ENCODE measurements at regions not wholly inside any gene's neighbourhood (a gene's known extent, or its start where the extent isn't known, plus 50 kb on each side); places are given as distances from the start of the nearest gene placed in this dataset.

DNA sequence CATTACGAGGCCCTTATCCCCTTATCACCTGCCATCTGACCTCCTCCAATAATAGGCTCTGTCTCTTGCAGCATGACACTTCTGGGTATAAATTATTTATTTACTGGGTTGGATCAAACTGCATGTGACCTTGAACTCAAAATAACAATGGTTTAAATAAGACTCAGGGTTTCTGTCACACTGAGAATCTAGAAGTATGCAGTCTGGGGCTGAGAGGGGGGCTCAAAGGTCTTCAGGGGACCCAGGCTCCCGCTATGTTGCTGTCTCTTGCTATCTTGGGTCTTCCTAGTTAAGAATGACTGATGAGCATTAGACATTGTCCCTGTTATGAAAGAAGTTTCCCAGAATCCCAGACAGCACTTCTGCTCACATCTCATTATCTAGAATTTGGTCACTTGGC, 133.5 kb downstream of the URB2 start:
- no peak for DNase-seq (ENCODE audit: extremely low spot score, insufficient read length, low read depth)

GRCh38 chr1:229760478-229760996, 134.5 kb downstream of the URB2 start:
- FAIRE-seq: no peak
- no peak for DNase-seq (ENCODE audit: extremely low spot score, insufficient read length, low read depth)

More for the DNA sequence above, 133.5 kb downstream of the URB2 start:
- no peak for FAIRE-seq

- DNase-seq (ENCODE audit: extremely low spot score, insufficient read length, low read depth): no peak
- no peak for FAIRE-seq
Measured at GRCh38 chr1:229762891-229763290, 136.8 kb downstream of the URB2 start.

- FAIRE-seq: no peak
- no peak for DNase-seq (ENCODE audit: extremely low spot score, insufficient read length, low read depth)
Measured at GRCh38 chr1:229768232-229768631, 142.2 kb downstream of the URB2 start.

DNA sequence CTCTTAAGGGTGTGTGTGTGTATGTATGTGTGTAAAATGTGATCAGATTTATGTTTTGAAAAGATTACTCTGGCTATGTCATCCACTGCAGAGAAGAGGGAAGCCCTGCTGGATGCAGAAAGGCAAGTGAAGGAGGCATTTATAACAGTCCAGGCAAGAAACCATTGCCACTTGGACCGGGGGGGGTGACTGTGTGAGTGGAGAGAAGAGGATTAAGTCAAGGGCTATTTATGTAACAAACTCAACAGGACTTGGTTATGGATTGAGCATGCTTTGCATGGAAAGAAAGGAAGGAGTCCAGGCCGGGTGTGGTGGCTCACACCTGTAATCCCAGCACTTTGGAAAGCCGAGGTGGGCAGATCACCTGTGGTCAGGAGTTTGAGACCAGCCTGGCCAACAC, 143.0 kb downstream of the URB2 start:
- no peak for FAIRE-seq
- no peak for DNase-seq (ENCODE audit: extremely low spot score, insufficient read length, low read depth)

DNA sequence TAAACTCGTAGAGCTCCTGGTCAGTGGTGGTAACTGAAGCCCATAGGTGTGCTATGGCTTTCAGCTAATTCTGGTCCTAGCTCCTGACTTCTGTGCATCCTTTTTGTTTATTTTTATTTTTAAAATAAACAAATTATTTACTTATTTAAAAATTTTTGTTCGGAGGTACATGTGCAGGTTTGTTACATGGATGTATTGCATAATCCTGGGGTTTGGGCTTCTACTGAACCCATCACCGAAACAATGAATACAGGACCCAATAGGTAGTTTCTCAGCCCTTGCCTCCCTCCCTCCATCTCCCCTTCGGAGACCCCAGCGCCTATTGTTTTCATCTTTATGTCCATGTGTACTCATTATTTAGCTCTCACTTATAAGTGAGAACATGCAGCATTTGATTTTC, 143.8 kb downstream of the URB2 start:
- FAIRE-seq (no peak), DNase-seq (ENCODE audit: extremely low spot score, insufficient read length, low read depth) (no peak)

DNA sequence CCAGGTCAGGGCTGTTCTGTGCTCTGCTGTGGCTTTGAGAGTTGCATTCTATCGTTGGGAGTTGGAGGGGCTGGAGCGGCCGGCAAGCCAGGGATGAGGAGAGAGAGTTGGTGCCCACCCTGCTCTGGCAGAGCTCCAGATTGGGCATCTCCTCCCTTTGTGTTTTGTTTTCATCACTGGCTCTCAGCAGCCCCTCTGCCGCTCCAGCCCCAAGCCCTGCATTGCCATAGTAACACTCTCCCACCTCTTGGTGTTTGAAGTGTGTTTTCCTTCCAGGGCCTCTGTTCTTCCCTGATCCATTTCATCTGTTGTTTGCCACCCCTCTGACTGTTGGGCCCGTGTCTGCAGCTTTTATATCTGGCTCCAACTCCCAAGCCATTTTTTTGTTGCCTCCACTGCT, 152.7 kb downstream of the URB2 start:
- DNase-seq (ENCODE audit: extremely low spot score, insufficient read length, low read depth) (no peak), FAIRE-seq (no peak)

- no peak for FAIRE-seq
- no peak for DNase-seq (ENCODE audit: extremely low spot score, insufficient read length, low read depth)
Measured at GRCh38 chr1:229781453-229781852, 155.4 kb downstream of the URB2 start.

GRCh38 chr1:229782469-229782868, 156.4 kb downstream of the URB2 start:
- DNase-seq (ENCODE audit: extremely low spot score, insufficient read length, low read depth) (no peak), FAIRE-seq (no peak)

GRCh38 chr1:229784834-229785233, 158.8 kb downstream of the URB2 start:
- FAIRE-seq (no peak), DNase-seq (ENCODE audit: extremely low spot score, insufficient read length, low read depth) (no peak)

DNA sequence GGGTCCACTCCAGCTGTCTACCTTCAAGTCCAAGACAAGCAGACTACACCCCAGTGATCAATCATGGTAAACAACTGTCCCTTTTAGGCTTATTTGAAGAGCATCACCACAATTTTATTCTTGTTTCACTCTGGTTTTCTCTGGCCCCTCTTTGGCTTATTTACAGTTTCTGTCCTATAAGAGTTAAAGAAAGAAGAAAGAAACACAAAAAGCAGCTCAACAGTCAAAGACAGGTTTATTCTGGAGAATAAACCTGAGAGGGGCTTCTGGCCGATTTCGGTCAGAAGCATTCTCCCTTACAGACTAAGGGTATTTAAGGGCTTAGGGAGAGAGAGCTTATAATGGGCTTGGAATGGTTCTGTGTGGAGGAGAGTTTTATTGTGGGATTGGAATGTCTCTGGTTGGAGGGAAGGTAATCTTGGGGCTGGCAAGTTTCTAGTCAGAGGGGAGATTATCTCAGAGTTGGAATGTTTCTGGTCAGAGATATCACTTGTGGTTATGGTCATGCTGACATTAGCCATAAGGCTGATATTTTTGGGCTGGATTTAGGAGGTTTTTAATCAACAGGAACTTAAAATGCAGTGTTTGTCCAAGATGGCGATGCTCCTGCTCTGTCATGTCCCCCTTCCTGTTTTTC, 161.0 kb downstream of the URB2 start:
- DNase-seq (ENCODE audit: extremely low spot score, insufficient read length, low read depth) (no peak), FAIRE-seq (no peak)

DNA sequence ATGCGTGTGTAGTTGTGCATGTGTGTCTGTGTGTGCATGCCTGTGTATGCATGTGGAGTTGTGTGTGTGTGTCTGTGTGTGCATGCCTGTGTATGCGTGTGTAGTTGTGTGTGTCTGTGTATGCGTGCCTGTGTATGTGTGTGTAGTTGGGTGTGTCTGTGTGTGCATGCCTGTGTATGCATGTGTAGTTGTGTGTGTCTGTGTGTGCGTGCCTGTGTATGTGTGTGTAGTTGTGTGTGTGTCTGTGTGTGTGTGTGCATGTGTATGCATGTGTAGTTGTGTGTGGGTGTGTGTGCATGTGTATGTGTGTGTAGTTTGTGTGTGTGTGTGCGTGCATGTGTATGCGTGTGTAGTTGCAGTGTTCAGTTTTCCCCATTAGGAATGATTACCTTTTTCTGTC, 162.0 kb downstream of the URB2 start:
- FAIRE-seq (no peak), DNase-seq (ENCODE audit: extremely low spot score, insufficient read length, low read depth) (no peak)

DNA sequence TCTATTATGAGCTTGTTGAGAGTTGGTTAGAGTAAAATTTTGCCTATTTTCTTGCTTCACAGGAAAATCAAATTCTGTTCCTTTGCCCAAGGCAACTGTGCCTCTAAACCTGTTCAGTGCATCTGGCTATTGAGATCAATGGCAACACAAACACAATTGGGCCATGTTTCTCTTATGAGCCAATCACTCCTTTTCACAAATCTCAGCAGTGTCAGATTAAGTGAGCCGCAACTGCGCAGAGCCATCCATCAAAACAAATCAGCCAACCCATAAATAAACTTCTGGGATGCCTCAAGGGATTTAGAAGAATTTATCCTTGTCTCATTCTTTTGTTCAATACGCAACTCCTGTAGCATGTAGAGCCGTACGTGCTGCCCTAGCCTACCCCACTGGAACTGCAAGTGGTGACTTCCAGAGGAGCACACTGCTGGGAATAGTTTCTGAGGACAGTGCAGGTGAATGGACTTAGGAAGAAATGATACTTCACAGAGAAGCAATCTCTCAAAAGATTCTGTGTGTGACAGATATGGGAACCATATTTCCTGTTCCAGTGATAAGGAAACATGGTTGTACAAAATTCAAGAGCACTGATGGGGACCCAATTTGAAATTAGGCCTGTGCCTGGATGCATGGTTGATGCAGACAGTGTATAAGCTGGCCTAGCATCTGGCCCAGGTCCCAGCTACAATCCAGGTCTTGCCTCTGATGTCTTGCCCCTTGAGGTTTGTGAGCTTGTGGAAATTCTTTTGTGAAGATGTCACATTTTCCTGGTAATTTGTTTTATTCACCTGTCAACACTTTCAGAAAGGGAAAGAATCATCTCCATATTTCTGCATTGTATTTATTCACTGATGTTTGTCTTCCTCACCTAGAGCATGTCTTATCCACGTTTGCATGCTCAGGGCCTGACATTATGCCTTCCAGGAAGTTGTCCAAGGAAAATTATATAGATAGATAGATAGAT, 166.2 kb downstream of the URB2 start:
- DNase-seq (ENCODE audit: extremely low spot score, insufficient read length, low read depth) (no peak), FAIRE-seq (no peak)

GRCh38 chr1:229793488-229793887, 167.4 kb downstream of the URB2 start:
- DNase-seq (ENCODE audit: extremely low spot score, insufficient read length, low read depth) (no peak), FAIRE-seq (no peak)

- no peak for FAIRE-seq
- no peak for DNase-seq (ENCODE audit: extremely low spot score, insufficient read length, low read depth)
Measured at GRCh38 chr1:229798558-229798957, 172.5 kb downstream of the URB2 start.

- FAIRE-seq (no peak), DNase-seq (ENCODE audit: extremely low spot score, insufficient read length, low read depth) (no peak)
Measured at GRCh38 chr1:229803626-229804217, 177.7 kb downstream of the URB2 start.

GRCh38 chr1:229808272-229808671, 182.2 kb downstream of the URB2 start:
- DNase-seq (ENCODE audit: extremely low spot score, insufficient read length, low read depth): no peak
- FAIRE-seq: no peak

DNA sequence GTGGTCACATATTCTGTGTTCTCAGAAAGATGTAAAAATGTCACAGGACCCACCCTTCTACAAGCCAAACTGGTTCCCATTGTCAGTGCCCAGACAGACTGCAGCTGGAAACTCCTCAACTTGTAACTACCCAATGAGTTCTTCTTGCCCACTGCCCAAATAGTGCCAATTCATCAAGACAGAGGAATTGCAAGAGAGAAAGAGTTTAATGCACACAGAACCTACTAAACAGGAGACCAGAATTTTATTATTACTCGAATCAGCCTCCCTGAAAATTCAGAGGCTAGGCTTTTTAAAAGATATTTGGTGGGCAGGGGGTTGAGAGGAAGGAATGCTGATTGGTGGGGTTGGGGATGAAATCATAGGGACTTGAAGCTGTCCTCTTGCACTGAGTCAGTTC, 184.1 kb downstream of the URB2 start:
- FAIRE-seq (no peak), DNase-seq (ENCODE audit: extremely low spot score, insufficient read length, low read depth) (no peak)

DNA sequence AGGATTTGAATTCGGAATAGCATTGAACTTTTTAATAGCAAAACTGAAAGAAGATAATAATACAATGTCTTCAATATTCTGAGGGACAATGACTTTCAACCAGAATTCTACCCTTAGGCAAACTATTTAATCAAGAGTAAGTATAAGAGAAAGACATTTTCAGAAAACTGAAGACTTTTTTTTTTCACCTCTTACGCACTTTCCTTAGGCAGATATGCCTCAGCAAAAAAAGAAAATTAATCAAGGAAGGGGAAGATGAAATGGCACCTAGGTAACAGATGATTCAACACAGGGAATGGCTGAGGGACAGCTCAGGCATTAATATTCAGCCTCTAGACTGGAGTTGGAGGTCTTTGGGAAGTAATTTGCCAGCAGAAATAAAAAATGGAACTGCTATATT, 184.9 kb downstream of the URB2 start:
- DNase-seq (ENCODE audit: extremely low spot score, insufficient read length, low read depth): no peak
- no peak for FAIRE-seq

DNA sequence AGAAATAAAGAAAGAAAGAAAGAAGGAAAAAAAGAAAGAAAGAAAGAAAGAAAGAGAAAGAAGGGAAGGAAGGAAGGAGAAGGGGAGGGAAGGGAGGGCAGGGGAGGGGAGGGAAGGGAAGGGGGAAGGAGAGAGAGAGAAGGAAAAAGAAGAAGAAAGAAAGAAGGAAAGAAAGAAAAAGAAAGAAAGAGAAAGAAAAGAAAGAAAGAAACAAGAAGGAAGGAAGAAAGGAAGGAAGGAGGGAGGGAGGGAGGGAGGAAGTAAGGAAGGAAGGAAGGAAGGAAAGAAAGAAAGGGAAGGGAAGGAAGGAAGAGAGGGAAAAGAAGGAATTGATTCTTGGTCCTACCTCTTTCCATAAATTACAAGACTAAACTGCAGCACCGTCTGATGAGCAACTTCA, 186.1 kb downstream of the URB2 start:
- FAIRE-seq (no peak), DNase-seq (ENCODE audit: extremely low spot score, insufficient read length, low read depth) (no peak)

DNA sequence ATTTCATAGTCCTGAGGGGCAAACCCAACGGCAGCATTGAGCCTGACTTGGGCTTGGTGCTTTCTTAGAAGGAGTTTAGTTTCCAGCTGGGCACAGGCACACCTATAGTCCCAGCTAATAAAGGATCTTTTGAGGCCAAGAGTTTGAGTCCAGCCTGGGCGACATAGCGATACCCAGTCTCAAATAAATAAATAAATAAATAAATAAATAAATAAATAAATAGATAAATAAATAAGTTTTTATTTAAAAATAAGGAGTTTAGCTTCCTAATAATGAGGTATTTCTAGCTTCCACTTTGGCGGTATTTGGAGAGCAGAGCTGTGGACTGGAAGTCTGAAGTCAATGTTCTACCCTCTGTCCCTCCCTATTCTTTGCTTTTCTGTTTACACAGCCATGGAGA, 186.6 kb downstream of the URB2 start:
- FAIRE-seq: no peak

More for the DNA sequence above, 186.6 kb downstream of the URB2 start:
- DNase-seq (ENCODE audit: extremely low spot score, insufficient read length, low read depth): no peak
